WTC11 (cell line): ENCODE measurements at regions not wholly inside any gene's neighbourhood (a gene's known extent, or its start where the extent isn't known, plus 50 kb on each side); places are given as distances from the start of the nearest gene placed in this dataset.

Experiments
- ATAC-seq: fragments of 200-7000 bp; cut with Tn5 transposase; 2 replicates; pipeline ENCODE4 v1.10.0; 2021; ENCODE audit warnings: mild to moderate bottlenecking, moderate library complexity
- CTCF ChIA-PET: fragments of 300-600 bp; sonication (Branson Sonifier 250); formaldehyde crosslinking; loops from one replicate; lab custom pipeline; 2021; ENCODE audit warnings: antibody characterized with exemption; lab: Charles Lee
- POLR2A ChIA-PET: fragments of 350-600 bp; sonication (Branson Sonifier 250); formaldehyde crosslinking; loops from one replicate; lab custom pipeline; 2021; ENCODE audit warnings: antibody characterized with exemption; lab: Charles Lee
- DNase-seq: peaks from one replicate; pipeline ENCODE4 v3.0.0; 2021; ENCODE audit warnings: low spot score
- H3K27ac Mint-ChIP-seq: 2 replicates; pipeline ENCODE4 v1.8.0; 2021; ENCODE audit warnings: mixed read lengths
- H3K27me3 Mint-ChIP-seq: 2 replicates; pipeline ENCODE4 v1.8.0; 2021; ENCODE audit warnings: low read depth, mild to moderate bottlenecking, moderate library complexity, mixed read lengths
- H3K36me3 Mint-ChIP-seq: 2 replicates; pipeline ENCODE4 v1.8.0; 2021; ENCODE audit warnings: mixed read lengths
- H3K4me1 Mint-ChIP-seq: 2 replicates; pipeline ENCODE4 v1.8.0; 2022; ENCODE audit warnings: mixed read lengths
- H3K4me3 Mint-ChIP-seq: 2 replicates; pipeline ENCODE4 v1.8.0; 2021; ENCODE audit warnings: mild to moderate bottlenecking, moderate library complexity, mixed read lengths
- H3K9me3 Mint-ChIP-seq: 2 replicates; pipeline ENCODE4 v1.8.0; 2021; ENCODE audit warnings: mixed read lengths
- AR ChIP-seq: fragments of 250-450 bp; sonication (Bioruptor Pico); IDR thresholded peaks from 2 replicates; pipeline ENCODE4 v1.9.0; 2021; ENCODE audit warnings: mild to moderate bottlenecking
- CBFB ChIP-seq: sonication (generic); formaldehyde crosslinking; IDR thresholded peaks from 2 replicates; pipeline ENCODE4 v1.8.1; 2022; ENCODE audit warnings: mild to moderate bottlenecking, low read depth, missing genetic modification reagents
- E2F4 ChIP-seq: sonication (generic); formaldehyde crosslinking; IDR thresholded peaks from 2 replicates; pipeline ENCODE4 v1.8.1; 2022; ENCODE audit warnings: low read depth, mild to moderate bottlenecking, moderate library complexity, missing genetic modification reagents, borderline replicate concordance
- FOXJ3 ChIP-seq: sonication (generic); formaldehyde crosslinking; IDR thresholded peaks from 2 replicates; pipeline ENCODE4 v1.9.0; 2021; ENCODE audit warnings: missing genetic modification reagents, mild to moderate bottlenecking, borderline replicate concordance
- JAZF1 ChIP-seq: fragments of 250-450 bp; sonication (Bioruptor Pico); IDR thresholded peaks from 2 replicates; pipeline ENCODE4 v1.9.0; 2021; ENCODE audit warnings: moderate library complexity, mild to moderate bottlenecking, inconsistent platforms
- JUN ChIP-seq: sonication (generic); formaldehyde crosslinking; IDR thresholded peaks from 2 replicates; pipeline ENCODE4 v1.8.0; 2023; ENCODE audit warnings: mild to moderate bottlenecking, missing genetic modification reagents
- MXD4 ChIP-seq: fragments of 250-450 bp; sonication (Bioruptor Pico); IDR thresholded peaks from 2 replicates; pipeline ENCODE4 v1.8.0; 2021; ENCODE audit warnings: mild to moderate bottlenecking, moderate library complexity, borderline replicate concordance
- NFE2L1 ChIP-seq: sonication (generic); formaldehyde crosslinking; IDR thresholded peaks from 2 replicates; pipeline ENCODE4 v1.8.1; 2023; ENCODE audit warnings: missing genetic modification reagents
- OVOL2 ChIP-seq: fragments of 250-450 bp; sonication (Bioruptor Pico); IDR thresholded peaks from 2 replicates; pipeline ENCODE4 v1.9.0; 2021; ENCODE audit warnings: mild to moderate bottlenecking, borderline replicate concordance
- SOX15 ChIP-seq: fragments of 250-450 bp; sonication (Bioruptor Pico); IDR thresholded peaks from 2 replicates; pipeline ENCODE4 v1.9.0; 2021; ENCODE audit warnings: mild to moderate bottlenecking
- SP1 ChIP-seq: sonication (generic); formaldehyde crosslinking; conservative IDR thresholded peaks from 2 replicates; pipeline ENCODE4 v1.8.1; 2022; ENCODE audit warnings: missing genetic modification reagents
- TCF7 ChIP-seq: sonication (generic); formaldehyde crosslinking; IDR thresholded peaks from 2 replicates; pipeline ENCODE4 v1.8.0; 2022; ENCODE audit warnings: mild to moderate bottlenecking, low read depth, missing genetic modification reagents, moderate library complexity
- TEAD1 ChIP-seq: sonication (generic); formaldehyde crosslinking; IDR thresholded peaks from 2 replicates; pipeline ENCODE4 v1.8.0; 2022; ENCODE audit warnings: mild to moderate bottlenecking, missing genetic modification reagents
- TP53 ChIP-seq: sonication (generic); formaldehyde crosslinking; IDR thresholded peaks from 2 replicates; pipeline ENCODE4 v1.8.1; 2023; ENCODE audit warnings: mild to moderate bottlenecking, missing genetic modification reagents
- ZNF121 ChIP-seq: sonication (generic); formaldehyde crosslinking; IDR thresholded peaks from 2 replicates; pipeline ENCODE4 v1.8.0; 2023; ENCODE audit warnings: missing genetic modification reagents
- ZNF396 ChIP-seq: fragments of 250-450 bp; sonication (Bioruptor Pico); IDR thresholded peaks from 2 replicates; pipeline ENCODE4 v1.8.0; 2021; ENCODE audit warnings: mild to moderate bottlenecking, moderate library complexity, borderline replicate concordance
- ZNF416 ChIP-seq: fragments of 250-450 bp; sonication (Bioruptor Pico); IDR thresholded peaks from 2 replicates; pipeline ENCODE4 v1.9.0; 2021; ENCODE audit warnings: mild to moderate bottlenecking, inconsistent platforms
- ZSCAN18 ChIP-seq: fragments of 250-450 bp; sonication (Bioruptor Pico); IDR thresholded peaks from 2 replicates; pipeline ENCODE4 v2.1.2; 2022; ENCODE audit warnings: mild to moderate bottlenecking, moderate library complexity
- TF ChIP-seq, protein P1 (sequence below): sonication (generic); formaldehyde crosslinking; IDR thresholded peaks from 2 replicates; pipeline ENCODE4 v1.8.1; 2023; ENCODE audit warnings: mild to moderate bottlenecking, moderate library complexity, missing genetic modification reagents
- TF ChIP-seq, protein P2 (sequence below): sonication (generic); formaldehyde crosslinking; IDR thresholded peaks from 2 replicates; pipeline ENCODE4 v1.8.0; 2023; ENCODE audit warnings: mild to moderate bottlenecking, missing genetic modification reagents
- TF ChIP-seq, protein P3 (sequence below): sonication (generic); formaldehyde crosslinking; IDR thresholded peaks from 2 replicates; pipeline ENCODE4 v1.8.1; 2022; ENCODE audit warnings: low read depth, missing genetic modification reagents, borderline replicate concordance

GRCh38 chr9:84480071-84480470 lies 139.5 kb upstream of the SLC28A3 start:
- Mint-ChIP-seq H3K27ac (no peak overlapping the region), H3K27me3 (no peaks in the 10 kb centered on the region), H3K4me3 (no peak overlapping the region), H3K36me3 (no peaks in the 10 kb centered on the region), H3K4me1 (peaks cover 3% of the 10 kb centered on the region; the same call in 1 of the 2 replicates), H3K9me3 (peaks cover 14% of the 10 kb centered on the region)
- DNase-seq (no peak), ATAC-seq (no peak)
- TF ChIP-seq, protein P1, sequence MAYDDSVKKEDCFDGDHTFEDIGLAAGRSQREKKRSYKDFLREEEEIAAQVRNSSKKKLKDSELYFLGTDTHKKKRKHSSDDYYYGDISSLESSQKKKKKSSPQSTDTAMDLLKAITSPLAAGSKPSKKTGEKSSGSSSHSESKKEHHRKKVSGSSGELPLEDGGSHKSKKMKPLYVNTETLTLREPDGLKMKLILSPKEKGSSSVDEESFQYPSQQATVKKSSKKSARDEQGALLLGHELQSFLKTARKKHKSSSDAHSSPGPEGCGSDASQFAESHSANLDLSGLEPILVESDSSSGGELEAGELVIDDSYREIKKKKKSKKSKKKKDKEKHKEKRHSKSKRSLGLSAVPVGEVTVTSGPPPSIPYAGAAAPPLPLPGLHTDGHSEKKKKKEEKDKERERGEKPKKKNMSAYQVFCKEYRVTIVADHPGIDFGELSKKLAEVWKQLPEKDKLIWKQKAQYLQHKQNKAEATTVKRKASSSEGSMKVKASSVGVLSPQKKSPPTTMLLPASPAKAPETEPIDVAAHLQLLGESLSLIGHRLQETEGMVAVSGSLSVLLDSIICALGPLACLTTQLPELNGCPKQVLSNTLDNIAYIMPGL (CRISPR knock-in tag): no peak
- TF ChIP-seq ZNF121 (CRISPR knock-in tag): no peak
- TF ChIP-seq, protein P2, sequence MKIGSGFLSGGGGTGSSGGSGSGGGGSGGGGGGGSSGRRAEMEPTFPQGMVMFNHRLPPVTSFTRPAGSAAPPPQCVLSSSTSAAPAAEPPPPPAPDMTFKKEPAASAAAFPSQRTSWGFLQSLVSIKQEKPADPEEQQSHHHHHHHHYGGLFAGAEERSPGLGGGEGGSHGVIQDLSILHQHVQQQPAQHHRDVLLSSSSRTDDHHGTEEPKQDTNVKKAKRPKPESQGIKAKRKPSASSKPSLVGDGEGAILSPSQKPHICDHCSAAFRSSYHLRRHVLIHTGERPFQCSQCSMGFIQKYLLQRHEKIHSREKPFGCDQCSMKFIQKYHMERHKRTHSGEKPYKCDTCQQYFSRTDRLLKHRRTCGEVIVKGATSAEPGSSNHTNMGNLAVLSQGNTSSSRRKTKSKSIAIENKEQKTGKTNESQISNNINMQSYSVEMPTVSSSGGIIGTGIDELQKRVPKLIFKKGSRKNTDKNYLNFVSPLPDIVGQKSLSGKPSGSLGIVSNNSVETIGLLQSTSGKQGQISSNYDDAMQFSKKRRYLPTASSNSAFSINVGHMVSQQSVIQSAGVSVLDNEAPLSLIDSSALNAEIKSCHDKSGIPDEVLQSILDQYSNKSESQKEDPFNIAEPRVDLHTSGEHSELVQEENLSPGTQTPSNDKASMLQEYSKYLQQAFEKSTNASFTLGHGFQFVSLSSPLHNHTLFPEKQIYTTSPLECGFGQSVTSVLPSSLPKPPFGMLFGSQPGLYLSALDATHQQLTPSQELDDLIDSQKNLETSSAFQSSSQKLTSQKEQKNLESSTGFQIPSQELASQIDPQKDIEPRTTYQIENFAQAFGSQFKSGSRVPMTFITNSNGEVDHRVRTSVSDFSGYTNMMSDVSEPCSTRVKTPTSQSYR (CRISPR knock-in tag): no peak
- no peak for TF ChIP-seq JAZF1
- TF ChIP-seq, protein P3, sequence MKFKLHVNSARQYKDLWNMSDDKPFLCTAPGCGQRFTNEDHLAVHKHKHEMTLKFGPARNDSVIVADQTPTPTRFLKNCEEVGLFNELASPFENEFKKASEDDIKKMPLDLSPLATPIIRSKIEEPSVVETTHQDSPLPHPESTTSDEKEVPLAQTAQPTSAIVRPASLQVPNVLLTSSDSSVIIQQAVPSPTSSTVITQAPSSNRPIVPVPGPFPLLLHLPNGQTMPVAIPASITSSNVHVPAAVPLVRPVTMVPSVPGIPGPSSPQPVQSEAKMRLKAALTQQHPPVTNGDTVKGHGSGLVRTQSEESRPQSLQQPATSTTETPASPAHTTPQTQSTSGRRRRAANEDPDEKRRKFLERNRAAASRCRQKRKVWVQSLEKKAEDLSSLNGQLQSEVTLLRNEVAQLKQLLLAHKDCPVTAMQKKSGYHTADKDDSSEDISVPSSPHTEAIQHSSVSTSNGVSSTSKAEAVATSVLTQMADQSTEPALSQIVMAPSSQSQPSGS (CRISPR knock-in tag): no peak
- TF ChIP-seq TCF7 (CRISPR knock-in tag): no peak
- TF ChIP-seq ZNF396 (CRISPR knock-in tag): no peak
- TF ChIP-seq CBFB (CRISPR knock-in tag): no peak
- no peak for TF ChIP-seq ZSCAN18
- no peak for TF ChIP-seq TP53 (CRISPR knock-in tag)
- no peak for TF ChIP-seq ZNF416 (CRISPR knock-in tag)
- TF ChIP-seq JUN (CRISPR knock-in tag): no peak
- TF ChIP-seq SOX15 (CRISPR knock-in tag): no peak
- TF ChIP-seq TEAD1 (CRISPR knock-in tag): no peak
- no peak for TF ChIP-seq MXD4 (CRISPR knock-in tag)
- TF ChIP-seq, all 79 proteins: peak for 0
- CTCF ChIA-PET: interaction anchor here (0.9 kb wide), 1 partner anchor 76 kb away, joined by 3 read pairs; no protein-coding TSS in a partner anchor
- POLR2A ChIA-PET: no interaction called here

DNA sequence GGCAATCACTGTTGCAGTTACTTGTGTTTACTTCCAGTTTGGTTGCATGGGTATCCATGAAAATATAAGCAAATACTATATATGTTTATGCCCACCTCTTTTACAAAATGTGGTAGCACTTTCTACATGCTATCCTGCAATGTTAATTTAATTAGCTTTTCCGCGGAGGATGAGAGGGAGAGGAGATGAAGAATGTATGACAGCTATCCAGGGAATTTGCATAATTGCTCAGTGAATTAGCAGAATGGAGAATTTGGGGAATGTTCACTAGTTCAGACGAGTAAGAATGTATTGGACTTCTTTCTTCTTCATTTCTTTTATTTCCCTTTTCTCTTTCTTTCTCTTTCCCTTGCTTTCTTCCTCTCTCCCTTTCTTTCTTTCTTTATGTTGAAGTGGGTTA lies 140.7 kb upstream of the SLC28A3 start:
- H3K27ac Mint-ChIP-seq: no peak overlapping the region
- no peaks in the 10 kb centered on the region for H3K36me3 Mint-ChIP-seq
- peaks cover 3% of the 10 kb centered on the region; the same call in 1 of the 2 replicates for H3K4me1 Mint-ChIP-seq
- DNase-seq (no peak), ATAC-seq (no peak)
- no peaks in the 10 kb centered on the region for H3K27me3 Mint-ChIP-seq
- peaks cover 18% of the 10 kb centered on the region for H3K9me3 Mint-ChIP-seq
- no peak overlapping the region for H3K4me3 Mint-ChIP-seq
- ChIA-PET POLR2A (no interaction called here), CTCF (no interaction called here)
- TF ChIP-seq, protein P1 (CRISPR knock-in tag): no peak
- TF ChIP-seq ZSCAN18 (no peak), SP1 (no peak), JAZF1 (no peak), AR (CRISPR knock-in tag) (no peak), FOXJ3 (CRISPR knock-in tag) (no peak), NFE2L1 (CRISPR knock-in tag) (no peak), E2F4 (CRISPR knock-in tag) (no peak), ZNF396 (CRISPR knock-in tag) (no peak), OVOL2 (CRISPR knock-in tag) (no peak)
